HuH-7 (cell line): ENCODE measurements at regions not wholly inside any gene's neighbourhood (a gene's known extent, or its start where the extent isn't known, plus 50 kb on each side); places are given as distances from the start of the nearest gene placed in this dataset.
"Not testable (repeated sequence)": the region's sequence is repeated elsewhere in the genome, so short reads cannot be mapped to it uniquely, and the experiment has no call there.

Experiments used
- DNase-seq: peaks from one replicate; pipeline ENCODE4 v3.0.0; 2011; ENCODE audit warnings: low spot score

GRCh38 chr10:57168611-57169240 lies 807.7 kb upstream of the ZWINT start:
- DNase-seq, result no peak

GRCh38 chr10:57165671-57166070 lies 804.6 kb upstream of the ZWINT start:
- no peak for DNase-seq

GRCh38 chr10:57162231-57162630 lies 801.2 kb upstream of the ZWINT start:
- DNase-seq, result no peak

GRCh38 chr10:57161157-57161556 lies 800.1 kb upstream of the ZWINT start:
- DNase-seq, result no peak

GRCh38 chr10:57145548-57145947 lies 784.5 kb upstream of the ZWINT start:
- no peak for DNase-seq

- DNase-seq, result no peak
Observed at GRCh38 chr10:57142925-57143576, 782.0 kb upstream of the ZWINT start.

- no peak for DNase-seq
Observed at GRCh38 chr10:57141708-57142107, 780.6 kb upstream of the ZWINT start.

- no peak for DNase-seq
Observed at GRCh38 chr10:57119684-57120083, 758.6 kb upstream of the ZWINT start.

GRCh38 chr10:57113545-57113944 lies 752.5 kb upstream of the ZWINT start:
- DNase-seq, result no peak

- DNase-seq, result no peak
Observed at GRCh38 chr10:57102236-57102635, 741.2 kb upstream of the ZWINT start.

GRCh38 chr10:57098146-57098545 lies 737.1 kb upstream of the ZWINT start:
- DNase-seq, result no peak

GRCh38 chr10:57096044-57096443 lies 735.0 kb upstream of the ZWINT start:
- no peak for DNase-seq

GRCh38 chr10:57094965-57095364 lies 733.9 kb upstream of the ZWINT start:
- DNase-seq, result no peak

- no peak for DNase-seq
Observed at GRCh38 chr10:57094083-57094482, 733.0 kb upstream of the ZWINT start.

GRCh38 chr10:57053530-57053929 lies 692.5 kb upstream of the ZWINT start:
- no peak for DNase-seq

- DNase-seq, result no peak
Observed at GRCh38 chr10:57049096-57049495, 688.0 kb upstream of the ZWINT start.

GRCh38 chr10:57038531-57038930 lies 677.5 kb upstream of the ZWINT start:
- no peak for DNase-seq

- no peak for DNase-seq
Observed at GRCh38 chr10:57035310-57035709, 674.3 kb upstream of the ZWINT start.

GRCh38 chr10:57032301-57032700 lies 671.2 kb upstream of the ZWINT start:
- not testable (repeated sequence) for DNase-seq

- DNase-seq, result no peak
Observed at GRCh38 chr10:57031346-57031745, 670.3 kb upstream of the ZWINT start.

- no peak for DNase-seq
Observed at GRCh38 chr10:57026307-57026706, 665.2 kb upstream of the ZWINT start.

- DNase-seq, result no peak
Observed at GRCh38 chr10:57023626-57024025, 662.6 kb upstream of the ZWINT start.

- DNase-seq, result no peak
Observed at GRCh38 chr10:57018452-57018851, 657.4 kb upstream of the ZWINT start.
